Karpas-422 (cell line): ENCODE measurements at regions not wholly inside any gene's neighbourhood (a gene's known extent, or its start where the extent isn't known, plus 50 kb on each side); places are given as distances from the start of the nearest gene placed in this dataset.

ENCODE experiments used
- DNase-seq: peaks from one replicate; pipeline ENCODE4 v3.0.0-alpha.2; 2015
- H2AFZ ChIP-seq: fragments of 200-600 bp; sonication (generic); 2 replicates; pipeline ENCODE4 v1.6.1; 2014; ENCODE audit warnings: antibody characterized with exemption, low read length, mixed read lengths
- H3K27ac ChIP-seq: fragments of 200-600 bp; sonication (generic); 2 replicates; pipeline ENCODE4 v1.5.1; 2014; ENCODE audit warnings: mild to moderate bottlenecking, low read length, moderate library complexity
- H3K27me3 ChIP-seq: fragments of 200-600 bp; sonication (generic); 2 replicates; pipeline ENCODE4 v1.6.1; 2014; ENCODE audit warnings: low read length, mixed read lengths
- H3K36me3 ChIP-seq: fragments of 200-600 bp; sonication (generic); 2 replicates; pipeline ENCODE4 v1.6.1; 2014; ENCODE audit warnings: low read length, mixed read lengths; ENCODE audit not compliant: insufficient read depth
- H3K4me1 ChIP-seq: fragments of 200-600 bp; sonication (generic); 2 replicates; pipeline ENCODE4 v1.6.1; 2014; ENCODE audit warnings: mild to moderate bottlenecking, low read length, mixed read lengths
- H3K4me2 ChIP-seq: fragments of 200-600 bp; sonication (generic); 2 replicates; pipeline ENCODE4 v1.6.1; 2014; ENCODE audit warnings: low read length, low read depth, mild to moderate bottlenecking; ENCODE audit not compliant: poor library complexity, severe bottlenecking
- H3K4me3 ChIP-seq: fragments of 200-600 bp; sonication (generic); 2 replicates; pipeline ENCODE4 v1.5.1; 2014; ENCODE audit warnings: mild to moderate bottlenecking, antibody characterized with exemption, low read length, mixed read lengths
- H3K79me2 ChIP-seq: fragments of 200-600 bp; sonication (generic); 2 replicates; pipeline ENCODE4 v1.6.1; 2014; ENCODE audit warnings: mild to moderate bottlenecking, low read length, mixed read lengths
- H3K9ac ChIP-seq: fragments of 200-600 bp; sonication (generic); 2 replicates; pipeline ENCODE4 v1.6.0; 2014; ENCODE audit warnings: low read length
- H3K9me2 ChIP-seq: fragments of 200-600 bp; sonication (generic), shearing (Covaris generic); replicated peaks from 2 replicates; pipeline ENCODE4 v1.6.0; 2014; ENCODE audit warnings: mild to moderate bottlenecking, low read length, moderate library complexity; ENCODE audit not compliant: insufficient read depth
- H3K9me3 ChIP-seq: fragments of 300-700, 200-600 bp; sonication (generic); 2 replicates; pipeline ENCODE4 v1.6.1; 2014; ENCODE audit warnings: low read length, mixed read lengths
- H4K20me1 ChIP-seq: fragments of 200-600 bp; sonication (generic); 2 replicates; pipeline ENCODE4 v1.6.1; 2014; ENCODE audit warnings: mild to moderate bottlenecking, antibody characterized with exemption, low read length, low read depth; ENCODE audit not compliant: insufficient read depth

DNA sequence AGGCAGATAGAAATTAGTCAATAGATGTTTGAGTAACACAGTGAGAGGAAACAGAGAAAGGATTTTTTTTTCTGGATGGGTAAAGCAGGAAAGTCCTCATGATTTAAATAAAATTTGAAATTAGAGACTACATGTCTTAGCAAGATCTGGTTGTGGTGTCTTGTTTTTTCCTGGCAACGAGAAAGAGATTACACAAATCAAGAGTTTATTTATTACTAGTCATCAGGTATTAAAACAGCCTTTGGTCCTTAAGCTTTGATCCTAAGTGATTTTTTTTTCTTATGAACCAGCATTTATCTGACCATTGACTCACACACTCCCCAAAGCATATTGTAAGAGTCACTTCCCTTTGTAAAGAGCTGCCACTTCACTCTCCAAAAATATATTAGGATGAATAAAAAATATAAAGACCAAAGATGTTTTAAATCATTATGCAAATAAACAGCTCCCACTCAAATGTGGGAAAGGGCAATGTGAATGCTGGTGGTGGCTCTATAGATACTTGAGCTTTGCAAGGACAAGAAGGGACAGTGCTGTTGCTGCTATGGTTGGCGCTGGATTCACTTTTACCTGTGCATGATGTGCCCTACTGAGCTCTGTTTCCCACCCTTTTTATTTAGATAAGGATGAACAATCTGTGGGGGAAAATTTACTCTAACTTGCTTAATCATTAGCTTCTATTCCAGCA is 1726.5 kb downstream of the MAT2B start:
- Histone ChIP-seq H2AFZ (no peak overlapping the region), H3K4me2 (no peak overlapping the region), H3K9me2 (no peaks in the 10 kb centered on the region), H3K27me3 (no peaks in the 10 kb centered on the region), H3K79me2 (no peaks in the 10 kb centered on the region), H4K20me1 (no peaks in the 10 kb centered on the region), H3K4me3 (no peak overlapping the region), H3K27ac (no peak overlapping the region), H3K9ac (no peak overlapping the region), H3K4me1 (no peaks in the 10 kb centered on the region), H3K9me3 (peaks cover 8% of the 10 kb centered on the region; the same call in 1 of the 2 replicates), H3K36me3 (no peaks in the 10 kb centered on the region)
- DNase-seq = no peak

DNA sequence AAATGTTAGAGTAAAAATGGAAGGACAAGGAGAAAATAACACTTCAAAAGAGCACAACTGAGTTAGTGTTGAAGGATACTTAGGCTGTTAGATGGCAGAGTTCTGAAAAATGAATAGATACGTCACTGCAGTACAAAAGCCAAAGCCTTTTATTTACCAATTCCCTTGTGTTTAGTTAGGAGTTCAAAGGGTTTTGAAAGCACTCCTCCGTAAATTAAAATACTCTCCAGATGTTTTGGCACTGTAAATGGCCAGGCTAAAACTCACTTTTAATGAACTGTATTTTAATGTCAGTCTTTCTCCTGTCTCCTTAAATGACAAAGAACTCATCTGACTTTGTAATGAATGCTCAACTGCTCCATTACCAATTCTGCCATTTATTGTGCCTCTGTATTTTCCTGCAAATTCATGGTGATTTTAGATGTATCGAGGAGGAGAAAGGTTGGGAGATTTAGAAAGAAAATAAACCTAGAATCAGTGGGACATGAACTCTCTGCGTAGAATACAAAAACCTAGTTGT is 1727.2 kb downstream of the MAT2B start:
- Histone ChIP-seq H3K9me2 (no peaks in the 10 kb centered on the region), H3K27me3 (no peaks in the 10 kb centered on the region), H3K4me2 (no peak overlapping the region), H2AFZ (no peak overlapping the region), H3K79me2 (no peaks in the 10 kb centered on the region), H3K4me3 (no peak overlapping the region), H3K9ac (no peak overlapping the region), H3K36me3 (no peaks in the 10 kb centered on the region), H4K20me1 (no peaks in the 10 kb centered on the region), H3K27ac (no peak overlapping the region), H3K4me1 (no peaks in the 10 kb centered on the region), H3K9me3 (peaks cover 13% of the 10 kb centered on the region; the same call in 1 of the 2 replicates)
- DNase-seq = no peak

DNA sequence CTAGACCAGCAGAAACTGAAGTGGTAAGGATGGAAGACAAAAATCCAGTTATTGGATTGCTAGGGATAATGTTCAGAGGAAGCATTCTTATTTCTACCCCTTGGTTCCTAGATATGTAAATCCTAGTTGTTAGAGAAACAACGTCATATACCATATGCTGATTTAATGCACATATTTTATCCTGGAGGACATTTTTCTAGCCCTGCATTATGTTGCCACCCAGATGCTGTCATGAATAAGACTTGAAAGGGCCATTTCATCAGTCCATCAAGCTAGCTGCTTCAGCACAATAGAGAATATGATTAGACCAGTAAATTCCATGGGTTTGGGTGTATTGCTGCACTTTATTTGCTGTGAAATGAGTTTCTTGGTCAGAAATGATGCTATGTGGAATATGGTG is 1736.4 kb downstream of the MAT2B start:
- peaks cover 21% of the 10 kb centered on the region for H3K9me3 ChIP-seq
- no peak overlapping the region for H3K9ac ChIP-seq
- no peak overlapping the region for H3K4me3 ChIP-seq
- H3K27ac ChIP-seq = no peak overlapping the region
- H3K4me2 ChIP-seq = no peak overlapping the region
- H3K27me3 ChIP-seq = no peaks in the 10 kb centered on the region
- no peaks in the 10 kb centered on the region for H3K79me2 ChIP-seq
- no peak overlapping the region for H2AFZ ChIP-seq
- H3K4me1 ChIP-seq = no peaks in the 10 kb centered on the region
- no peaks in the 10 kb centered on the region for H3K9me2 ChIP-seq
- H4K20me1 ChIP-seq = no peaks in the 10 kb centered on the region
- no peaks in the 10 kb centered on the region for H3K36me3 ChIP-seq
- no peak for DNase-seq

DNA sequence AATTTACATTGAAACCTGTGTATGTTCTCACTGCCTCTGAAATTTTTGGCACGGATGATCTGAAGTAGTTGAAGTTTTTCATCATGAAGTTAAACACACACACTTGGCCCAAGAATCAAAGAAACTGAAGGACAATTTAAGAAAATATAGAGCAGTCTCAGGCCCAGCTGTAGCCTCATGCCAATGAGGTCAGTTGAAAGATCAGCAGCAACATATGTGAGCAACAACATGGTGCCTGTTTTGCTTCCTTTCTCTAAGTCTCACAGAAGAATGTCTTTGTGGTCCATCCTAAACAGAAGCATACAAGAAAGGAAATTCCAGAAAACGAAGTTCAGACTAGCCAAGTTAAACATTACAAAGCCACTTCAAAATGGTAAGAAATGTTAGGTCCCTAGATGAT is 1737.2 kb downstream of the MAT2B start:
- no peak for DNase-seq
- Histone ChIP-seq H3K9me2 (no peaks in the 10 kb centered on the region), H3K9me3 (peaks cover 15% of the 10 kb centered on the region), H3K4me3 (no peak overlapping the region), H4K20me1 (no peaks in the 10 kb centered on the region), H3K4me1 (no peaks in the 10 kb centered on the region), H3K79me2 (no peaks in the 10 kb centered on the region), H3K9ac (no peak overlapping the region), H3K4me2 (no peak overlapping the region), H2AFZ (no peak overlapping the region), H3K36me3 (no peaks in the 10 kb centered on the region), H3K27me3 (no peaks in the 10 kb centered on the region), H3K27ac (no peak overlapping the region)

DNA sequence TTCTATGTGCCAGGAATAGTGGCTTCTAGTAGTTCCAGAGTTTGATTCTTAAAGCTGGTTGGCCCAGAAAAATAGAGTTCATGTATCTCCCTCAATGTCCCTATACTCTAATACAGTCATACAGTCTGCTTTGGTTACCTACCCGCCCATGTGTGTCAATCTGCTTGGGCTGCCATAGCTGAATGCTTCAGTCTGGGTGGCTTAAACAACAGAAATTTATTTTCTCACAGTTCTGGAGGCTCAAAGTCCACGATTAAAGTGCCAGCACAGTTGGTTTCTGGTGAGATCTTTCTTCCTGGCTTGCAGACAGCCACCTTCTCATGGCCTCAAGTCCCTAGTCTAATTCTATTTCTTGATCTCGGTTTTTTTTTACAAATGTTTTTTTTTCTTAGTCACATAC is 1739.0 kb downstream of the MAT2B start:
- Histone ChIP-seq H3K79me2 (no peaks in the 10 kb centered on the region), H2AFZ (no peak overlapping the region), H3K4me3 (no peak overlapping the region), H3K27me3 (no peaks in the 10 kb centered on the region), H3K27ac (no peak overlapping the region), H3K9me3 (peaks cover 11% of the 10 kb centered on the region), H3K4me2 (no peak overlapping the region), H4K20me1 (no peaks in the 10 kb centered on the region), H3K9ac (no peak overlapping the region), H3K4me1 (no peaks in the 10 kb centered on the region), H3K9me2 (no peaks in the 10 kb centered on the region), H3K36me3 (no peaks in the 10 kb centered on the region)
- no peak for DNase-seq

DNA sequence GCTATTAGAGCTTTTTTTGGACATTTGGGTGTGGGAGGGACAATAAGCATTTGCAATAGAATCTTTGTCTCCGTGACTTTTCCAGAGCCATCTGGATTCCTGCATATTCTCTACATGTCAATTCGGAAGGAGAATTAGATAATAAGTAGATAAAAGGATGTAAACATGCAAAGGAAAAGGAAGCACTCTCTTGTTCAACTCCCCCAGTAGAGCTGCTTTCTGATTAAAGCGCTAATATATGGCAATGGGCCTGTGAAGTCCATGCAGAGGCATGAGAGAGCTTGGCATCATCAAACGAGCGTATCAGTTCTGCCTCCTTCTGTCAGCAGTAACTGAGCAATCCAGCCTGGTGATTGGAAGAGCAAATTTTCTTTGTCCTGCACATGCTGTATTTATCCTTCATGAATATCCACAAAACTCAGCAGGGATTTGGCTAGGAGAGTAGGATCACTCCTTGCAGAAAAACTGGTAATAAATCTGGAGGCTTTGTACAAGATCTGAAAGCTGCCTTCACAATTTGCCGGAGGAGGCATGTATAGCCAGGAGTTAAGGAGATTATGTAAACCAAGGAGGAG is 1752.9 kb downstream of the MAT2B start:
- H3K9ac ChIP-seq = no peak overlapping the region
- no peak overlapping the region for H3K4me3 ChIP-seq
- H3K9me2 ChIP-seq = no peaks in the 10 kb centered on the region
- no peaks in the 10 kb centered on the region for H3K79me2 ChIP-seq
- no peak overlapping the region for H3K27ac ChIP-seq
- no peaks in the 10 kb centered on the region for H3K4me1 ChIP-seq
- H4K20me1 ChIP-seq = no peaks in the 10 kb centered on the region
- no peak for DNase-seq
- no peak overlapping the region for H3K4me2 ChIP-seq
- no peaks in the 10 kb centered on the region for H3K27me3 ChIP-seq
- H3K36me3 ChIP-seq = no peaks in the 10 kb centered on the region
- no peak overlapping the region for H2AFZ ChIP-seq
- H3K9me3 ChIP-seq = peaks cover 35% of the 10 kb centered on the region

DNA sequence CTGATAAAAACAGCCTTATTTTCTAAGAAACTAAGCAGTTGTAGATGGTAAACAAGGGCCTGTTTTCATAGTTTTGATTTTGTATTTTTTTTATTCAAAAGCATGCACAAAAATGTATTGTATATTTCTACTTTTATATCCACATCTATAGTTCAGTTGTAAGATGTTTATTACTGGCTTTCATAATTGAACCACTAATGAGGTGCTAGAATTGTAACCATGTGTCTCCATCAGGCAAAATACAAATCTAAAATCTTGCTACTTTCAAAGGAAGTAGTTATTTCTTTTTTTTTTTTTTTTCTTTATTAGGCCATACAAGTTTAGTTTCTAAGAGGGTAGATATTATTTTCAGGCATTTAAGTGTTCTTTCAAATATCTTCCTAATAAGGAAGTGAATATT is 1755.0 kb downstream of the MAT2B start:
- no peaks in the 10 kb centered on the region for H3K27me3 ChIP-seq
- DNase-seq = no peak
- H4K20me1 ChIP-seq = no peaks in the 10 kb centered on the region

DNA sequence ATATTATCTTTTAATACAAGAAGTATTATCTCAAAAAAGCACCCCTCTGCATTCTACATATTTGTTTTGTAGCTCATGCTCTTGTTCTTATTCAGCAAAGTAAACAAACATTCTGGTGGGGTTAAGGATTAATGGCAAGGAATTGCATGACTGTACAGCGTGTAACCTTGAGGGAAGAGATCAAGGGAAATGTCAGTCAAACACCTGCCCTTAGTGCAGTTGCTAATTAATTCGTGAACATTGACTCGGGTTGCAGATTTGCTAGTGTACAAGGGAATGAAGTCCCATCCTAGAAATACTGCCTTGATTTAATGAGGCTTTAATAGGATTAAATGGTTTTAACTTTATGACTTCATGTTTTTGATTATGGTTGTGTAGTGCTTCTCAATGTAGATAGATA is 1758.1 kb downstream of the MAT2B start:
- Histone ChIP-seq H3K9me3 (peaks cover 31% of the 10 kb centered on the region), H3K79me2 (no peaks in the 10 kb centered on the region), H3K27ac (no peak overlapping the region), H3K4me2 (no peak overlapping the region), H3K9ac (no peak overlapping the region), H2AFZ (no peak overlapping the region), H3K27me3 (no peaks in the 10 kb centered on the region), H3K36me3 (no peaks in the 10 kb centered on the region), H3K9me2 (no peaks in the 10 kb centered on the region), H3K4me1 (no peaks in the 10 kb centered on the region), H3K4me3 (no peak overlapping the region), H4K20me1 (no peaks in the 10 kb centered on the region)
- DNase-seq = no peak

More for the DNA sequence above, 1755.0 kb downstream of the MAT2B start:
- Histone ChIP-seq H2AFZ (no peak overlapping the region), H3K27ac (no peak overlapping the region), H3K4me1 (no peaks in the 10 kb centered on the region), H3K4me2 (no peak overlapping the region), H3K9ac (no peak overlapping the region), H3K9me3 (peaks cover 39% of the 10 kb centered on the region), H3K36me3 (no peaks in the 10 kb centered on the region), H3K4me3 (no peak overlapping the region), H3K9me2 (no peaks in the 10 kb centered on the region), H3K79me2 (no peaks in the 10 kb centered on the region)
